Transverse colon (tissue), 4 donors: ENCODE measurements at regions not wholly inside any gene's neighbourhood (a gene's known extent, or its start where the extent isn't known, plus 50 kb on each side); places are given as distances from the start of the nearest gene placed in this dataset.

Experiments used
- DNase-seq: peaks from one replicate; pipeline ENCODE4 v3.0.0-alpha.2; 2019
- H3K27ac ChIP-seq, 4 donors: fragments of 200-600 bp; sonication (generic); 2 replicates each; pipeline ENCODE4 v1.5.1; 2016 to 2018; ENCODE audit warnings: inconsistent platforms in 4 of 4
- H3K27me3 ChIP-seq: fragments of 200-600 bp; sonication (generic); 2 replicates; pipeline ENCODE4 v1.5.1; 2017; ENCODE audit warnings: inconsistent platforms
- H3K36me3 ChIP-seq, 4 donors: fragments of 200-600 bp; sonication (generic); 2 replicates each; pipeline ENCODE4 v1.5.1; 2017 to 2019; ENCODE audit warnings: inconsistent platforms in 4 of 4
- H3K4me1 ChIP-seq, 4 donors: fragments of 200-600 bp; sonication (generic); 2 replicates each; pipeline ENCODE4 v1.5.1; 2017 to 2020; ENCODE audit warnings: inconsistent platforms in 4 of 4
- H3K4me3 ChIP-seq, 4 donors: fragments of 200-600 bp; sonication (generic); 1 replicate in 1 of 4; 2 replicates in 3 of 4; pipeline versions ENCODE4 v1.5.1 to v1.6.1; 2017 to 2019; ENCODE audit warnings: inconsistent platforms in 4 of 4
- H3K9me3 ChIP-seq, 2 donors: fragments of 200-600 bp; sonication (generic); 2 replicates each; pipeline ENCODE4 v1.5.1; 2017 to 2019; ENCODE audit warnings: inconsistent platforms in 2 of 2
- EP300 ChIP-seq: sonication (generic); formaldehyde crosslinking; IDR thresholded peaks from one replicate; pipeline ENCODE4 v1.6.1; 2017; ENCODE audit warnings: antibody characterized with exemption, low read depth
- POLR2A ChIP-seq: fragments of 450-650 bp; IDR thresholded peaks from one replicate; pipeline ENCODE4 v1.6.1; 2016; ENCODE audit warnings: antibody characterized with exemption, mild to moderate bottlenecking, moderate library complexity
- POLR2AphosphoS5 ChIP-seq, 3 donors: sonication (generic); formaldehyde crosslinking; IDR thresholded peaks; one replicate each; pipeline ENCODE4 v1.6.1; 2016; ENCODE audit warnings: antibody characterized with exemption in 3 of 3
- WGBS, 2 donors: methylation state at CpG; one replicate each; pipeline ENCODE4 v1.1.5; 2018; ENCODE audit warnings: low coverage in 1 of 2; 5-methylcytosine and 5-hydroxymethylcytosine counted together
- in situ Hi-C, 4 donors: fragments of 200-750 bp; cut with MboI; loops; one replicate each; pipeline versions ENCODE4 v1.15.0 to v1.15.1; 2017; ENCODE audit warnings: low sequenced_read_pairs in 3 of 4, low pct_ligation_motif_present in 1 of 4, low pct_unique_long_range_greater_than_20kb in 1 of 4
- intact Hi-C: fragments of 100-400 bp; cut with DNase I; formaldehyde crosslinking; loops from one replicate; pipeline ENCODE4 v1.15.1; 2023; ENCODE audit warnings: low total_unique reads
- TF ChIP-seq, protein P1 (sequence below), 5 experiments: fragments of 200-600 bp in 3 of 5; fragments of 450-650 bp in 2 of 5; sonication (generic) in 3 of 5; IDR thresholded peaks; 1 replicate in 2 of 5; 2 replicates in 3 of 5; pipeline ENCODE4 v1.5.1; 2016 to 2017; ENCODE audit warnings: antibody characterized with exemption in 5 of 5, inconsistent platforms in 3 of 5, mild to moderate bottlenecking in 2 of 5, moderate library complexity in 1 of 5

DNA sequence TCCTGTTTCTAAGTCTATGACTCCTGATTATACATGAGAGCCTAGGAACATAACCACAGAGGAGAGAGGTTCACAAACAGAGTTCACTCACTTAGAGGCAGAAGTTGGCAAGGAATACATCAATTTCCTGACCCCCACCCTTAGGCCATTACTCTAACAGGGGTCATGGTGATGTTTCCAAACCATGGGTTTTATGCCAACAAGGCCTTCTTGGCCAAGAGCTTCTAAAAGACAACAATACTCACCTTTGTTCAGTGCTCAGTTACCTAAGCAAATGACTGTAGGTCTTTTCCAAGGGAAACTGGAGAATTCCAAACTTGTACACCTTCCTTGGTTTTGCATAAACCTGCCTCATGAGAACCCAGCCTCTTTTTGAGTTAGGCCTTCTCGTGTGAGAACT is 52.6 kb downstream of the ERICH4 start:
- Histone ChIP-seq H3K9me3 (no peaks in the 10 kb centered on the region), H3K27me3 (peaks cover 13% of the 10 kb centered on the region), H3K27ac (no peak overlapping the region), H3K36me3 (no peaks in the 10 kb centered on the region), H3K4me3 (no peak overlapping the region), H3K4me1 (no peaks in the 10 kb centered on the region)
- intact Hi-C loops (no loop called here), in situ Hi-C loops (loop anchor here in 1 of 4 donors (25.0 kb wide), 1 partner anchor 342 kb away; the partner anchor contains the start of genes DMRTC2 and LYPD4)
- WGBS, 2 donors, result 30% methylated on average over 1 of the region's 1 CpG; no CpG with 5 or more reads in 1 of the 2 donors
- DNase-seq, result no peak
- no peak for TF ChIP-seq POLR2A
- no peak for TF ChIP-seq POLR2AphosphoS5 (IDR thresholded peaks at IDR 0.05)
- TF ChIP-seq EP300, result no peak
- TF ChIP-seq, protein P1, sequence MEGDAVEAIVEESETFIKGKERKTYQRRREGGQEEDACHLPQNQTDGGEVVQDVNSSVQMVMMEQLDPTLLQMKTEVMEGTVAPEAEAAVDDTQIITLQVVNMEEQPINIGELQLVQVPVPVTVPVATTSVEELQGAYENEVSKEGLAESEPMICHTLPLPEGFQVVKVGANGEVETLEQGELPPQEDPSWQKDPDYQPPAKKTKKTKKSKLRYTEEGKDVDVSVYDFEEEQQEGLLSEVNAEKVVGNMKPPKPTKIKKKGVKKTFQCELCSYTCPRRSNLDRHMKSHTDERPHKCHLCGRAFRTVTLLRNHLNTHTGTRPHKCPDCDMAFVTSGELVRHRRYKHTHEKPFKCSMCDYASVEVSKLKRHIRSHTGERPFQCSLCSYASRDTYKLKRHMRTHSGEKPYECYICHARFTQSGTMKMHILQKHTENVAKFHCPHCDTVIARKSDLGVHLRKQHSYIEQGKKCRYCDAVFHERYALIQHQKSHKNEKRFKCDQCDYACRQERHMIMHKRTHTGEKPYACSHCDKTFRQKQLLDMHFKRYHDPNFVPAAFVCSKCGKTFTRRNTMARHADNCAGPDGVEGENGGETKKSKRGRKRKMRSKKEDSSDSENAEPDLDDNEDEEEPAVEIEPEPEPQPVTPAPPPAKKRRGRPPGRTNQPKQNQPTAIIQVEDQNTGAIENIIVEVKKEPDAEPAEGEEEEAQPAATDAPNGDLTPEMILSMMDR (IDR thresholded peaks at IDR 0.05), result no peak

DNA sequence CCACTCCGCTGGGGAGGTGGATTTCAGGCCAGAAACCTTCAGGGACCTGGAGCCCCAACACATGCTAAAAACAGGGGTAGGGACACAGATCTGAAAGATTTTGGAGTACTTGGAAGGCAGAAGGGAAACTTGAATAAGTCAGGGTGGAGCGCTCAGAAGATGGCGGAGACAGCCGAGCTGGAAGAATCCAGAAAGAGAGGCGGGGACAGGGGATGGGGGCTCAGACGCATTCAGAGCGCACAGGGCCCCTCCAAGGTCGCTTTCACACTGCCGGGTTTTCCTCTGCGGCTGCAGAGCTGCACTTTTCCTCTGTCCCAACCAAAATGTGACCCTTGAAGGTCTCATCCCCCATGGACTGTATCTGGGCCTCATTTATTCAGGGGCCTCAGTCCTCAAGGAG is 56.9 kb downstream of the ERICH4 start:
- in situ Hi-C loops, result loop anchor here in 1 of 4 donors (25.0 kb wide), 1 partner anchor 337 kb away; the partner anchor contains the start of genes DMRTC2 and LYPD4
- Histone ChIP-seq H3K4me1 (no peaks in the 10 kb centered on the region), H3K9me3 (no peaks in the 10 kb centered on the region), H3K36me3 (no peaks in the 10 kb centered on the region), H3K4me3 (peak overlapping the region in 1 of 4 donors; percentile 8), H3K27ac (peak overlapping the region; percentile 14 to 49 (median 47)), H3K27me3 (peaks cover 20% of the 10 kb centered on the region)
- intact Hi-C loops, result no loop called here
- DNase-seq, result no peak
- TF ChIP-seq, protein P1 (IDR thresholded peaks at IDR 0.05), result no peak
- TF ChIP-seq POLR2AphosphoS5 (IDR thresholded peaks at IDR 0.05), result no peak
- TF ChIP-seq EP300, result no peak
- no peak for TF ChIP-seq POLR2A
- 74 to 89% methylated on average over 4 to 10 of the region's 10 CpGs for WGBS, 2 donors

DNA sequence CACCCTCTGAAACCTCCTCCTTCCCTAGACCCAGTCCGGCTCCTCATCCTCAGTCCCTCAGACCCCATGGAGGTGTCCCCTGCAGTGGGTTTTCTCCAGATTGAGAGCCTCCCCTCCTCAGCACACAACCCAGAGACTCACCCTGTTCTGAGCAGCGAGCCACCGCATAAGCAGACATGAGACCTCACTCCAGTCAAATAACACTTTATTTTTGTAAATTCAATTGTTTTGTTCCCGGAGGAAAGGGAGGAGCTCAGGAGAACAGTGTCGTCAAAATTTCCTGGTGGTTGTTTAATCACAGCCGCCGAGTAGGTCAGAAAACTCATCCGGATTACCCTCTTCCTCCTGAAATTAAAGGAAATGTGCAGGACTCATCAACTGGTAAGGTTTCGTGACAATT is 57.5 kb downstream of the ERICH4 start:
- no peak overlapping the region for H3K4me3 ChIP-seq
- H3K27ac ChIP-seq, result peak overlapping the region; percentile 14 to 49 (median 47)
- DNase-seq, result no peak
- in situ Hi-C loops (no loop called here), intact Hi-C loops (no loop called here)
- TF ChIP-seq, protein P1 (IDR thresholded peaks at IDR 0.05), result no peak
- TF ChIP-seq POLR2A (no peak), POLR2AphosphoS5 (IDR thresholded peaks at IDR 0.05) (no peak), EP300 (no peak)
- WGBS, 2 donors, result 74 to 91% methylated on average over 9 of the region's 9 CpGs
- H3K36me3 ChIP-seq, result no peaks in the 10 kb centered on the region
- peaks cover 20% of the 10 kb centered on the region for H3K27me3 ChIP-seq
- no peaks in the 10 kb centered on the region for H3K4me1 ChIP-seq
- H3K9me3 ChIP-seq, result no peaks in the 10 kb centered on the region

DNA sequence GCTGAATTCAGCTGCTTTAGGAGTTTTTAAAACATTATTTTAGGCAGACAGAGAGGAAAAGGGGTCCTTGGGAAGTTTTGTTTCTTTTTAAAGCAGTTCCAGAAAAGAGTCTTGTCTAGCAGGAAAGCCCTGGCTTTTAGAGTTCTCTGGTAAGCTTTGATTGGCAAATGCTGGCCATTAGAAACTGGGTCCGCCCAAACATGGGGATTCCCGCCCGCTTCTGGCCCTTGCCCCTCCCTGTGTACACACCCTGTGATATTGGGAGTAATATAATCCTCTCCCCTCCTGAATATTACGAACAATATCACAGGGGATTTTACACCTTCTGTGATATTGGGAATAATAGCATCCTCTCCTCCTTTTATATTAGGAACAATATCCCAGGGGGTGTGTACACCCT is 58.9 kb downstream of the ERICH4 start:
- no peaks in the 10 kb centered on the region for H3K36me3 ChIP-seq
- TF ChIP-seq POLR2AphosphoS5 (IDR thresholded peaks at IDR 0.05) (no peak), EP300 (no peak), POLR2A (no peak)
- TF ChIP-seq, protein P1 (IDR thresholded peaks at IDR 0.05), result no peak
- 44% methylated on average over 4 of the region's 4 CpGs; no CpG with 5 or more reads in 1 of the 2 donors for WGBS, 2 donors
- H3K4me1 ChIP-seq, result no peaks in the 10 kb centered on the region
- H3K27ac ChIP-seq, result no peak overlapping the region
- H3K9me3 ChIP-seq, result no peaks in the 10 kb centered on the region
- intact Hi-C loops (no loop called here), in situ Hi-C loops (no loop called here)
- no peak for DNase-seq
- no peak overlapping the region for H3K4me3 ChIP-seq
- peaks cover 20% of the 10 kb centered on the region for H3K27me3 ChIP-seq
